GM12878 (cell line): ENCODE measurements at regions not wholly inside any gene's neighbourhood (a gene's known extent, or its start where the extent isn't known, plus 50 kb on each side); places are given as distances from the start of the nearest gene placed in this dataset.

ENCODE experiments used
- ATAC-seq: fragments of 200-7000 bp; cut with Tn5 transposase; 3 replicates; pipeline ENCODE4 v1.9.1; 2020; ENCODE audit warnings: mild to moderate bottlenecking, moderate library complexity
- BruUV-seq: library from RNA; stranded (reverse); fragments of 400-500 nt; replicated peaks from 2 replicates; lab custom pipeline; 2021; lab: Mats Ljungman, UMichigan
- CTCF ChIA-PET: fragments of 300-600 bp; sonication (Branson Sonifier 250); formaldehyde crosslinking; extraction: SDS; loops from one replicate; lab custom pipeline; 2021; ENCODE audit warnings: inconsistent platforms; lab: Yijun Ruan, JAX
- POLR2A ChIA-PET: fragments of 350-600 bp; formaldehyde crosslinking; extraction: SDS; loops from one replicate; lab custom pipeline; 2021; ENCODE audit warnings: inconsistent platforms; lab: Charles Lee
- RAD21 ChIA-PET: fragments of 300-600 bp; sonication (Branson Sonifier 250); formaldehyde crosslinking; loops from one replicate; lab custom pipeline; 2023; ENCODE audit warnings: antibody characterized with exemption; ENCODE audit not compliant: unreplicated experiment; lab: Charles Lee
- SMC1A ChIA-PET: fragments of 300-600 bp; sonication (Branson Sonifier 250); formaldehyde crosslinking; loops from one replicate; lab custom pipeline; 2023; ENCODE audit not compliant: unreplicated experiment, uncharacterized antibody; lab: Charles Lee
- DNase-seq: peaks from one replicate; pipeline ENCODE4 v3.0.0-alpha.2; 2011; ENCODE audit warnings: low read depth, low spot score
- FAIRE-seq: peaks from 3 replicates; lab custom pipeline; 2011; peaks lifted over from hg19 to GRCh38; lab: Jason Lieb, UNC
- H2AFZ ChIP-seq: 2 replicates; pipeline ENCODE4 v1.6.0; 2011; ENCODE audit warnings: low read depth, low read length, control low read depth; ENCODE audit not compliant: control insufficient read depth
- H3K27ac ChIP-seq: 2 replicates; pipeline ENCODE4 v1.5.1; 2011; ENCODE audit warnings: control low read depth; ENCODE audit not compliant: control insufficient read depth, insufficient read depth
- H3K27me3 ChIP-seq, 2 experiments: replicated peaks in 1 of 2; 2 replicates each; pipeline versions ENCODE4 v1.6.0 to v1.6.1; 2011; ENCODE audit warnings: low read length in 1 of 2; ENCODE audit not compliant: control insufficient read depth in 2 of 2, insufficient read depth in 2 of 2
- H3K36me3 ChIP-seq, 2 experiments: 2 replicates each; pipeline ENCODE4 v1.5.1; 2011; ENCODE audit warnings: low read length in 1 of 2; ENCODE audit not compliant: control insufficient read depth in 2 of 2, insufficient read depth in 2 of 2
- H3K4me1 ChIP-seq: 2 replicates; pipeline ENCODE4 v1.6.1; 2011; ENCODE audit warnings: mild to moderate bottlenecking, low read length, moderate library complexity, mixed read lengths; ENCODE audit not compliant: control insufficient read depth, insufficient read depth
- H3K4me2 ChIP-seq: 2 replicates; pipeline ENCODE4 v1.6.0; 2011; ENCODE audit warnings: control low read depth; ENCODE audit not compliant: control insufficient read depth, insufficient read depth
- H3K4me3 ChIP-seq: fragments of 200-600 bp; sonication (generic); 2 replicates; pipeline ENCODE4 v1.5.1; 2016
- H3K79me2 ChIP-seq: 2 replicates; pipeline ENCODE4 v1.6.0; 2011; ENCODE audit warnings: low read length; ENCODE audit not compliant: control insufficient read depth, insufficient read depth
- H3K9ac ChIP-seq: 2 replicates; pipeline ENCODE4 v1.8.0; 2011; ENCODE audit warnings: low read length, control low read depth, mixed read lengths; ENCODE audit not compliant: control insufficient read depth, insufficient read depth
- H3K9me3 ChIP-seq: replicated peaks from 3 replicates; pipeline ENCODE4 v1.5.1; 2011; ENCODE audit warnings: mild to moderate bottlenecking, low read length; ENCODE audit not compliant: control insufficient read depth, insufficient read depth
- H4K20me1 ChIP-seq: 2 replicates; pipeline ENCODE4 v1.6.0; 2011; ENCODE audit not compliant: control insufficient read depth, insufficient read depth
- CBX3 ChIP-seq: fragments of 200-600 bp; sonication (generic); IDR thresholded peaks from 2 replicates; pipeline ENCODE4 v1.6.1; 2016; ENCODE audit warnings: low read depth, borderline replicate concordance
- CBX5 ChIP-seq: sonication (generic); IDR thresholded peaks from 2 replicates; pipeline ENCODE4 v1.6.1; 2016; ENCODE audit warnings: low read depth, moderate library complexity, mild to moderate bottlenecking, inconsistent platforms
- E2F4 ChIP-seq: IDR thresholded peaks from 2 replicates; pipeline ENCODE4 v1.6.1; 2012; ENCODE audit warnings: low read depth, low read length, improper control_type of control experiment
- ESRRA ChIP-seq: IDR thresholded peaks from 2 replicates; pipeline ENCODE4 v1.6.1; 2012; ENCODE audit warnings: mild to moderate bottlenecking, low read length, improper control_type of control experiment
- ETV6 ChIP-seq, 2 experiments: fragments of 450-650 bp in 1 of 2; IDR thresholded peaks in 1 of 2; conservative IDR thresholded peaks in 1 of 2; 2 replicates each; pipeline ENCODE4 v1.6.1; 2014; ENCODE audit warnings: antibody characterized with exemption in 1 of 2, borderline replicate concordance in 1 of 2, low read depth in 1 of 2, mild to moderate bottlenecking in 1 of 2, moderate library complexity in 1 of 2
- FOXK2 ChIP-seq: fragments of 450-650 bp; IDR thresholded peaks from 2 replicates; pipeline ENCODE4 v1.6.1; 2017; ENCODE audit warnings: mild to moderate bottlenecking, moderate library complexity
- MEF2B ChIP-seq: fragments of 450-650 bp; IDR thresholded peaks from 2 replicates; pipeline ENCODE4 v1.6.1; 2018; ENCODE audit warnings: mild to moderate bottlenecking, moderate library complexity; ENCODE audit not compliant: partially characterized antibody, poor library complexity, severe bottlenecking
- RFX5 ChIP-seq: IDR thresholded peaks from 2 replicates; pipeline ENCODE4 v1.6.1; 2011; ENCODE audit warnings: low read depth, low read length, improper control_type of control experiment
- SP1 ChIP-seq: IDR thresholded peaks from one replicate; pipeline ENCODE4 v1.6.1; 2011; ENCODE audit warnings: low read depth, low read length
- SREBF2 ChIP-seq: IDR thresholded peaks from 2 replicates; pipeline ENCODE4 v1.6.1; 2012; ENCODE audit warnings: mild to moderate bottlenecking, low read length
- STAT1 ChIP-seq: fragments of 450-650 bp; conservative IDR thresholded peaks from 2 replicates; pipeline ENCODE4 v1.6.1; 2014; ENCODE audit warnings: antibody characterized with exemption, mild to moderate bottlenecking
- SUZ12 ChIP-seq: fragments of 200-600 bp; sonication (generic); IDR thresholded peaks from one replicate; pipeline ENCODE4 v1.6.1; 2018; ENCODE audit warnings: antibody characterized with exemption, mild to moderate bottlenecking; ENCODE audit not compliant: unreplicated experiment
- TCF3 ChIP-seq: IDR thresholded peaks from 2 replicates; pipeline ENCODE4 v1.6.1; 2012; ENCODE audit warnings: low read depth, mild to moderate bottlenecking, low read length, borderline replicate concordance; ENCODE audit not compliant: insufficient read depth
- YY1 ChIP-seq: IDR thresholded peaks from 2 replicates; pipeline ENCODE4 v1.6.1; 2011; ENCODE audit warnings: low read depth, mild to moderate bottlenecking, low read length
- ZBTB4 ChIP-seq: fragments of 450-650 bp; formaldehyde crosslinking; IDR thresholded peaks from 2 replicates; pipeline ENCODE4 v1.4.0; 2022; ENCODE audit warnings: mild to moderate bottlenecking, moderate library complexity
- WGBS: methylation state at CpG from one replicate; pipeline ENCODE4 v1.1.6; 2016; ENCODE audit warnings: low lambda C conversion rate; ENCODE audit not compliant: insufficient replicate concordance, insufficient coverage; ENCODE audit errors: missing lambda C conversion rate; 5-methylcytosine and 5-hydroxymethylcytosine counted together
- in situ Hi-C: fragments of 300-500 bp; cut with MboI; formaldehyde crosslinking; loops from 9 replicates; pipeline ENCODE4 v1.14.3; 2018; ENCODE audit warnings: mixed read lengths
- intact Hi-C: fragments of 100-400 bp; cut with micrococcal nuclease; formaldehyde crosslinking; loops from one replicate; pipeline ENCODE4 v1.14.2; 2022; ENCODE audit not compliant: unreplicated experiment

- no peak overlapping the region for H3K4me2 ChIP-seq
- H3K9me3 ChIP-seq, result no peaks in the 10 kb centered on the region
- DNase-seq, result no peak
- no peak for TF ChIP-seq MEF2B
- no peak for TF ChIP-seq ETV6 (conservative IDR thresholded peaks at IDR 0.05 in 1 of 2, IDR thresholded peaks at IDR 0.05 in 1 of 2; ENCODE audit: borderline replicate concordance in 1 of 2, low read depth in 1 of 2)
- TF ChIP-seq ESRRA, result no peak
- no peak for TF ChIP-seq SUZ12
- no peak for TF ChIP-seq E2F4
- no peak for TF ChIP-seq ZBTB4 (CRISPR knock-in tag)
- TF ChIP-seq FOXK2, result no peak
- no peak for TF ChIP-seq RFX5
- no peak for TF ChIP-seq TCF3
- no peak for TF ChIP-seq CBX5
- no peak for TF ChIP-seq STAT1
- TF ChIP-seq SP1, result no peak
- TF ChIP-seq YY1, result no peak
- no peak for TF ChIP-seq SREBF2
- no peak for TF ChIP-seq CBX3
- H3K27me3 ChIP-seq, result no peaks in the 10 kb centered on the region
- CTCF ChIA-PET, result interaction anchor here (5.7 kb wide), 1 partner anchor 224 kb away, joined by 69 read pairs; no protein-coding TSS in a partner anchor
- POLR2A ChIA-PET, result no interaction called here
- RAD21 ChIA-PET, result no interaction called here
- no peak for FAIRE-seq
- no peak overlapping the region for H2AFZ ChIP-seq
- H3K9ac ChIP-seq, result no peak overlapping the region
- in situ Hi-C loops, result loop anchor here (5.0 to 10.0 kb wide), 2 partner anchors 215 to 523 kb away; no protein-coding TSS in a partner anchor
- H3K36me3 ChIP-seq, result no peaks in the 10 kb centered on the region
- no peak for ATAC-seq
- H4K20me1 ChIP-seq, result no peaks in the 10 kb centered on the region
- H3K79me2 ChIP-seq, result no peaks in the 10 kb centered on the region
- intact Hi-C loops, result loop anchor here (10.0 kb wide), 1 partner anchor 393 kb away; no protein-coding TSS in a partner anchor
- WGBS, result 25% methylated on average over 9 of the region's 9 CpGs
- H3K4me3 ChIP-seq, result no peak overlapping the region
- no peaks in the 10 kb centered on the region for H3K4me1 ChIP-seq
- SMC1A ChIA-PET, result interaction anchor here (1.2 to 1.5 kb wide), 2 partner anchors 10 to 224 kb away, joined by 3 to 5 read pairs; no protein-coding TSS in a partner anchor
- BruUV-seq, result no TSS peak
- H3K27ac ChIP-seq, result no peak overlapping the region
Measured at GRCh38 chr6:165881806-165882205, 218.8 kb upstream of the PDE10A start.
